ENCODE measurements at regions not wholly inside any gene's neighbourhood (a gene's known extent, or its start where the extent isn't known, plus 50 kb on each side); places are given as distances from the start of the nearest gene placed in this dataset.

GRCh38 chr13:99639126-99639525, 137.9 kb downstream of the TM9SF2 start:
- no peaks in the 10 kb centered on the region for H3K27me3 ChIP-seq
- no peaks in the 10 kb centered on the region for H3K4me1 ChIP-seq
- intact Hi-C loops (cut with DNase I) = no loop called here
- H3K9me3 ChIP-seq = no peaks in the 10 kb centered on the region
- H3K27ac ChIP-seq = no peak overlapping the region
- no peak for ATAC-seq
- TF ChIP-seq CTCF (IDR thresholded peaks at IDR 0.05) = no peak
- no peak for DNase-seq
- no peak overlapping the region for H3K4me3 ChIP-seq
- H3K36me3 ChIP-seq = no peaks in the 10 kb centered on the region

- intact Hi-C loops (cut with DNase I) = no loop called here
- Histone ChIP-seq H3K4me3 (no peak overlapping the region), H3K4me1 (no peaks in the 10 kb centered on the region), H3K9me3 (peaks cover 0 to 3% of the 10 kb centered on the region in 2 donors), H3K36me3 (no peaks in the 10 kb centered on the region), H3K27ac (no peak overlapping the region), H3K27me3 (no peaks in the 10 kb centered on the region)
- no peak for ATAC-seq
- no peak for DNase-seq
- TF ChIP-seq CTCF (IDR thresholded peaks at IDR 0.05) = no peak
These were observed 135.6 kb downstream of the TM9SF2 start for GRCh38 chr13:99636728-99637353.

GRCh38 chr13:99636306-99636705, 135.0 kb downstream of the TM9SF2 start:
- no peak for DNase-seq
- intact Hi-C loops (cut with DNase I) = no loop called here
- H3K4me3 ChIP-seq = no peak overlapping the region
- no peak for ATAC-seq
- no peak overlapping the region for H3K27ac ChIP-seq
- no peaks in the 10 kb centered on the region for H3K4me1 ChIP-seq
- no peaks in the 10 kb centered on the region for H3K27me3 ChIP-seq
- TF ChIP-seq CTCF (IDR thresholded peaks at IDR 0.05) = no peak
- H3K36me3 ChIP-seq = no peaks in the 10 kb centered on the region
- H3K9me3 ChIP-seq = peaks cover 0 to 3% of the 10 kb centered on the region in 2 donors

DNA sequence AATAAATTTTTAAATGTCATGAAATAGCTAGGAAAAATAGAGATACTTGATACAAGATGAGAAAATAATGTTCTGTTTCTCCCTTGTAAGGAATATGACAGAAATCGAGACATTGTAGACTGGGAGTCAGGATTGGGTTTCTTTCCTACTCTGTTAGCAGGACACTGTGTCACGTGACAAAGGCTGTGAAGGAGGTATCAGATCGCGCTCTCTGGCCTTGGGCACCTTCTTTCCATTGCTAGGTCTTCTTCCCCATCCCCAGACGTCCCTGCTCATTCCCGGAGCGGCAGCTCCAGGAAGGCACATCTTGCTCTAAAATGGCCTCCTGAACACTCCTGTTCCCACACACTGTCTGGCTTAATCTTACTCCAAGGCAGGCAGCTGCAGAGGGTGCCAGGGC, 133.4 kb downstream of the TM9SF2 start:
- no peak for DNase-seq
- no peaks in the 10 kb centered on the region for H3K27me3 ChIP-seq
- H3K36me3 ChIP-seq = no peaks in the 10 kb centered on the region
- no peak for ATAC-seq
- TF ChIP-seq CTCF (IDR thresholded peaks at IDR 0.05) = no peak
- intact Hi-C loops (cut with DNase I) = no loop called here
- H3K4me1 ChIP-seq = no peaks in the 10 kb centered on the region
- no peak overlapping the region for H3K4me3 ChIP-seq
- H3K27ac ChIP-seq = no peak overlapping the region
- H3K9me3 ChIP-seq = peaks cover 0 to 3% of the 10 kb centered on the region in 2 donors

- Histone ChIP-seq H3K4me3 (no peak overlapping the region), H3K27ac (no peak overlapping the region), H3K36me3 (no peaks in the 10 kb centered on the region), H3K9me3 (peaks cover 0 to 3% of the 10 kb centered on the region in 2 donors), H3K4me1 (no peaks in the 10 kb centered on the region), H3K27me3 (no peaks in the 10 kb centered on the region)
- DNase-seq = no peak
- peak; percentile 49 for ATAC-seq
- no peak for TF ChIP-seq CTCF (IDR thresholded peaks at IDR 0.05)
- intact Hi-C loops (cut with DNase I) = no loop called here
These were observed 129.1 kb downstream of the TM9SF2 start for GRCh38 chr13:99630269-99630898.

Measured in left lung (tissue), 4 donors.